Endodermal cell (in vitro differentiated cells): ENCODE measurements at regions not wholly inside any gene's neighbourhood (a gene's known extent, or its start where the extent isn't known, plus 50 kb on each side); places are given as distances from the start of the nearest gene placed in this dataset.

Source experiments
- DNase-seq: peaks from one replicate; pipeline ENCODE4 v3.0.0-alpha.2; 2017
- H3K27ac ChIP-seq: 2 replicates; pipeline ENCODE4 v1.5.1; 2013; ENCODE audit warnings: mild to moderate bottlenecking, low read depth, low read length, moderate library complexity
- H3K27me3 ChIP-seq: 2 replicates; pipeline ENCODE4 v1.6.1; 2013; ENCODE audit warnings: mild to moderate bottlenecking, low read length, moderate library complexity; ENCODE audit not compliant: insufficient read depth, control insufficient read depth, poor library complexity, severe bottlenecking
- H3K36me3 ChIP-seq: 2 replicates; pipeline ENCODE4 v1.7.0; 2013; ENCODE audit warnings: mild to moderate bottlenecking, low read length, moderate library complexity; ENCODE audit not compliant: control insufficient read depth, insufficient read depth
- H3K4me1 ChIP-seq: one replicate; pipeline ENCODE4 v1.7.0; 2013; ENCODE audit warnings: low read length; ENCODE audit not compliant: control insufficient read depth, insufficient read depth
- H3K4me3 ChIP-seq: 2 replicates; pipeline ENCODE4 v1.5.1; 2013; ENCODE audit warnings: mild to moderate bottlenecking, low read length, moderate library complexity
- H3K9ac ChIP-seq: 2 replicates; pipeline ENCODE4 v1.6.1; 2013; ENCODE audit warnings: mild to moderate bottlenecking, low read length, moderate library complexity; ENCODE audit not compliant: poor library complexity, severe bottlenecking; ENCODE audit errors: extremely low read depth
- H3K9me3 ChIP-seq: 2 replicates; pipeline ENCODE4 v1.6.1; 2013; ENCODE audit warnings: mild to moderate bottlenecking, low read length, moderate library complexity; ENCODE audit not compliant: control insufficient read depth
- H3K27ac Mint-ChIP-seq: 2 replicates; pipeline ENCODE4 v1.8.0; 2020; ENCODE audit warnings: mixed read lengths
- H3K27me3 Mint-ChIP-seq: 2 replicates; pipeline ENCODE4 v1.8.0; 2021; ENCODE audit warnings: mild to moderate bottlenecking, mixed read lengths; ENCODE audit not compliant: insufficient read depth
- H3K36me3 Mint-ChIP-seq: 2 replicates; pipeline ENCODE4 v1.8.0; 2020; ENCODE audit warnings: low read depth, mixed read lengths
- H3K4me1 Mint-ChIP-seq: 2 replicates; pipeline ENCODE4 v1.8.0; 2020; ENCODE audit warnings: mixed read lengths
- H3K4me3 Mint-ChIP-seq: 2 replicates; pipeline ENCODE4 v1.8.0; 2020; ENCODE audit warnings: mild to moderate bottlenecking, moderate library complexity, mixed read lengths
- H3K9me3 Mint-ChIP-seq: 2 replicates; pipeline ENCODE4 v1.8.0; 2020; ENCODE audit warnings: mild to moderate bottlenecking, mixed read lengths
- CTCF ChIP-seq: fragments of 200-600 bp; sonication (generic); conservative IDR thresholded peaks from 2 replicates; pipeline ENCODE4 v1.5.0; 2021; ENCODE audit warnings: antibody characterized with exemption, mild to moderate bottlenecking
- WGBS, 2 experiments: methylation state at CpG; one replicate each; pipeline versions ENCODE4 v1.1.5 to v1.1.7; 2013; ENCODE audit warnings: missing lambda C conversion rate in 2 of 2, mixed read lengths in 1 of 2; ENCODE audit not compliant: insufficient coverage in 1 of 2, insufficient read length in 1 of 2; 5-methylcytosine and 5-hydroxymethylcytosine counted together

DNA sequence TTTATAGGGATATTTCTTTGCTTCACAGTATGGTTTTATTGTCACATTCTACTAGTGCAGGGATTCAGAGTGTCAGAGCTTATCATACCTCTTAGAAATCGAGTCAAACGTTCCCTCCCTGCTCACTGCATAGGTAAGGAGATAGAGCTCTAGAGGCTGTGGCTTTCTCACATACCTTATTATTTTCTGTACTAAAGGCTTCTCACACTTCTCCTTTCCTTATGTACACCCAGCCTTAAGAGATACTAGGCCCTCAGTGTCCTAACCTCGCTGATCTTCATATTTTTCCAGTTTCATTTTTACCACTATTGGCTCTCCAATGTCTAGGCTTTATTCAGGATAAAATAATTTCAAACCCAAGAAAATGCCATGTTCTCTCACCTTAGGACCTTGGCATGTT, 297.3 kb upstream of the RIOK2 start:
- H3K4me3 Mint-ChIP-seq, result no peak overlapping the region
- peaks cover 14% of the 10 kb centered on the region for H3K9me3 ChIP-seq
- H3K4me1 ChIP-seq, result peaks cover 4% of the 10 kb centered on the region
- no peak overlapping the region for H3K27ac ChIP-seq
- H3K4me1 Mint-ChIP-seq, result peaks cover 6% of the 10 kb centered on the region
- no peaks in the 10 kb centered on the region for H3K9me3 Mint-ChIP-seq
- 86% methylated on average over 3 of the region's 3 CpGs; no CpG with 5 or more reads in 1 of the 2 experiments for WGBS, 2 experiments
- H3K4me3 ChIP-seq, result no peak overlapping the region
- H3K36me3 Mint-ChIP-seq, result no peaks in the 10 kb centered on the region
- DNase-seq, result no peak
- H3K27me3 ChIP-seq, result no peaks in the 10 kb centered on the region
- no peak overlapping the region for H3K27ac Mint-ChIP-seq
- no peaks in the 10 kb centered on the region for H3K36me3 ChIP-seq
- H3K9ac ChIP-seq, result no peak overlapping the region
- no peak for TF ChIP-seq CTCF
- no peaks in the 10 kb centered on the region for H3K27me3 Mint-ChIP-seq

DNA sequence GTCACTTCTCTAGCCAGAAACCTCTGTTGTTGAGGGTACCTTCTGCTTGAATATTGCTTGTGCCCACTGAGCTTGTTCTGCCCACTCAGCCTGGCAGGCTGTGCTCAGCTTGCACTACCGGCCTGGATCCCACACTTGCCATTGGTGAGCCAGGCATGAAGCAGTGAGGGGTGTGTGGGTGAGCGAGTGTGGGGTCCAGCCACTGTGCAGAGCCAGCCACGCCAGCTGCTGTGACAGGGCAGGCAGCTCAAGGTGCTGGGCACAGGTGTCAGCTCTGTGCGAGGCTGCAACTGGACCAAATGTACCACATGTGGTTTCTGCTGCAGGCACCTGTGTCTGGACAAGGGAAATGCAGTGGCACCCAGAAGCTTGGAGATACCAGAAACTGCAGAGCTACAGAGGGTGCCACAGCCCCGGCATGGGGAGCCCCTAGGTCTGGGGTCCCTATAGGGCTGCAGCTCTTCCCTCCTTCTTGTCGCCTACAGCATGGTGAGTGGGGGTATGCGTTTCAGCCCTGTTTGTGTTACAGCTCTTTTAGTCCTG, 305.1 kb upstream of the RIOK2 start:
- H3K4me1 ChIP-seq, result peaks cover 4% of the 10 kb centered on the region
- H3K27me3 Mint-ChIP-seq, result peaks cover 3% of the 10 kb centered on the region
- no peak overlapping the region for H3K27ac Mint-ChIP-seq
- H3K9me3 ChIP-seq, result peaks cover 10% of the 10 kb centered on the region
- H3K36me3 ChIP-seq, result no peaks in the 10 kb centered on the region
- TF ChIP-seq CTCF, result no peak
- no peak overlapping the region for H3K4me3 ChIP-seq
- H3K36me3 Mint-ChIP-seq, result no peaks in the 10 kb centered on the region
- H3K27me3 ChIP-seq, result no peaks in the 10 kb centered on the region
- no peak overlapping the region for H3K27ac ChIP-seq
- no peaks in the 10 kb centered on the region for H3K9me3 Mint-ChIP-seq
- 89 to 96% methylated on average over 3 to 7 of the region's 7 CpGs for WGBS, 2 experiments
- H3K4me3 Mint-ChIP-seq, result no peak overlapping the region
- H3K9ac ChIP-seq, result no peak overlapping the region
- no peak for DNase-seq
- H3K4me1 Mint-ChIP-seq, result no peaks in the 10 kb centered on the region

DNA sequence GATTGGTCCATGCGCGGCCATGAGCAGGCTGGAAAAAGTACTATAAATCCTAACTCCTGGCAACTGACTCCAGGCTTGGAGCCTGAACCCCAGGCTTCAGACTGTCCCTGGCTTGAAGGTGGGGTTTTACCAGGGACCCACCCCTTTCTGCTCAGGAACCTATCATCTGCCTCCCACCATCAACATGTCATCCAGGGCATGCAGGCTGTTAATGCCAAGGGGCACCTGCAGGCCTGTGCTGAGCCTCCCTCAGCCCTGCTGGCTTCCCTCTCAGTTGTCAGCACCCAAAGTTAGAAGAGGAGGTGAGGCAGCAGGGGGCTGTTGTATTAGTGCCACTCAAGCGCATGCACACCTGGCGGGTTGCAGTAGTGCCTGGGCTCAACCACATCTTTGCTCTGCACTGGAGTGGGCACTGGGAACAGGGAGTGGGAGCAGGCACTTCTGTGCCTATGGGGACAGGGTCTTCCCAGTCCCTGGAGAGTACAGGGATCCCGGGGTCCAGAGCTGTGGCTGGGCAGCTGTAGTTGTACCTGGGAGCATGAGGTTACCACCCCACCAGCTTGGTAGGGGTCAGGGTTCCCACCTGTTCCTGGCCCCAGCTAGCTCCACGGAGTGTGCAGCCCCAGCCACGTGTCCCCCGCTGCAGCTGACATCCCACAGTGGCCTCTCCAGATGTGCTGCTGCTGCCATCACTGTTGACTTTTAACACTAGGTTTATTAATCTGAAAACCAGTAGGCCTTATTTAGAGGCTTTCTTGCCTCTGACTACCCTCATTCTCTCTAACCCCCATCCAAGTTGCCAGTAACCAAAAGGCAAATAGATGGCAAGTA, 306.2 kb upstream of the RIOK2 start:
- Mint-ChIP-seq H3K4me3 (no peak overlapping the region), H3K9me3 (no peaks in the 10 kb centered on the region), H3K27ac (no peak overlapping the region), H3K4me1 (no peaks in the 10 kb centered on the region), H3K27me3 (peaks cover 3% of the 10 kb centered on the region), H3K36me3 (no peaks in the 10 kb centered on the region)
- DNase-seq, result no peak
- WGBS, 2 experiments, result 94 to 97% methylated on average over 5 to 8 of the region's 8 CpGs
- Histone ChIP-seq H3K9ac (no peak overlapping the region), H3K9me3 (peaks cover 2% of the 10 kb centered on the region), H3K27ac (no peak overlapping the region), H3K4me1 (peaks cover 2% of the 10 kb centered on the region), H3K36me3 (no peaks in the 10 kb centered on the region), H3K27me3 (no peaks in the 10 kb centered on the region), H3K4me3 (no peak overlapping the region)
- no peak for TF ChIP-seq CTCF
